ENCODE measurements at regions not wholly inside any gene's neighbourhood (a gene's known extent, or its start where the extent isn't known, plus 50 kb on each side); places are given as distances from the start of the nearest gene placed in this dataset.

DNA sequence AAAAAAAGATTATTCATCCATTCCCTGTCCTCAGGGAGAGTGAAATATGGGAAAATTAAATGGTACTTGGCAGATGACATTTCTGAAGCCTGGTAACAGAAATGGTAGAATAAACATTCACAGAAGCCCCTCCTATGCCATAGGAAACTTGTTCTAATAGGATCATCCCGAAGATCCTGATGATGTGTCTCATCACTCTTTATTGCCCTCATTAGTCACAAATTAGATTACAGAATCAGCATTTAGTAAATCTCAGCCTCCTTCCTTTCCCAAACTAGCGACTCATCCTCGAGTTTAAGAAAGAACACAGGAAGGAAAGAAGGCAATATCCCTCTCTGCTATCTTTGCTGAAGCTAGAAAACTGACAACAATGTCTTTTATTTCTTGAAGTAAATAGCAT is 154.4 kb downstream of the TMEM200A start:
- Histone ChIP-seq H3K27ac (ENCODE audit: low read depth, low read length) (no peak overlapping the region), H3K9ac (ENCODE audit: extremely low read depth, low read length, poor library complexity, severe bottlenecking) (no peak overlapping the region), H3K9me3 (ENCODE audit: control insufficient read depth, low read length) (no peaks in the 10 kb centered on the region), H3K4me3 (ENCODE audit: low read length) (no peak overlapping the region), H3K36me3 (ENCODE audit: control insufficient read depth, insufficient read depth, low read length) (no peaks in the 10 kb centered on the region), H3K4me1 (ENCODE audit: control insufficient read depth, insufficient read depth, low read length) (no peaks in the 10 kb centered on the region), H3K27me3 (ENCODE audit: control insufficient read depth, insufficient read depth, low read length, poor library complexity, severe bottlenecking) (no peaks in the 10 kb centered on the region)
- no peaks in the 10 kb centered on the region for H3K27me3 Mint-ChIP-seq (ENCODE audit: insufficient read depth)
- 89 to 92% methylated on average over 3 of the region's 3 CpGs for WGBS, 2 experiments (ENCODE audit: insufficient coverage in 1 of 2, insufficient read length in 1 of 2)
- no peaks in the 10 kb centered on the region for H3K9me3 Mint-ChIP-seq
- no peak overlapping the region for H3K4me3 Mint-ChIP-seq
- no peaks in the 10 kb centered on the region for H3K4me1 Mint-ChIP-seq
- no peaks in the 10 kb centered on the region for H3K36me3 Mint-ChIP-seq (ENCODE audit: low read depth)
- DNase-seq = no peak
- TF ChIP-seq, protein P1, sequence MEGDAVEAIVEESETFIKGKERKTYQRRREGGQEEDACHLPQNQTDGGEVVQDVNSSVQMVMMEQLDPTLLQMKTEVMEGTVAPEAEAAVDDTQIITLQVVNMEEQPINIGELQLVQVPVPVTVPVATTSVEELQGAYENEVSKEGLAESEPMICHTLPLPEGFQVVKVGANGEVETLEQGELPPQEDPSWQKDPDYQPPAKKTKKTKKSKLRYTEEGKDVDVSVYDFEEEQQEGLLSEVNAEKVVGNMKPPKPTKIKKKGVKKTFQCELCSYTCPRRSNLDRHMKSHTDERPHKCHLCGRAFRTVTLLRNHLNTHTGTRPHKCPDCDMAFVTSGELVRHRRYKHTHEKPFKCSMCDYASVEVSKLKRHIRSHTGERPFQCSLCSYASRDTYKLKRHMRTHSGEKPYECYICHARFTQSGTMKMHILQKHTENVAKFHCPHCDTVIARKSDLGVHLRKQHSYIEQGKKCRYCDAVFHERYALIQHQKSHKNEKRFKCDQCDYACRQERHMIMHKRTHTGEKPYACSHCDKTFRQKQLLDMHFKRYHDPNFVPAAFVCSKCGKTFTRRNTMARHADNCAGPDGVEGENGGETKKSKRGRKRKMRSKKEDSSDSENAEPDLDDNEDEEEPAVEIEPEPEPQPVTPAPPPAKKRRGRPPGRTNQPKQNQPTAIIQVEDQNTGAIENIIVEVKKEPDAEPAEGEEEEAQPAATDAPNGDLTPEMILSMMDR (conservative IDR thresholded peaks at IDR 0.05) = no peak
- no peak overlapping the region for H3K27ac Mint-ChIP-seq

DNA sequence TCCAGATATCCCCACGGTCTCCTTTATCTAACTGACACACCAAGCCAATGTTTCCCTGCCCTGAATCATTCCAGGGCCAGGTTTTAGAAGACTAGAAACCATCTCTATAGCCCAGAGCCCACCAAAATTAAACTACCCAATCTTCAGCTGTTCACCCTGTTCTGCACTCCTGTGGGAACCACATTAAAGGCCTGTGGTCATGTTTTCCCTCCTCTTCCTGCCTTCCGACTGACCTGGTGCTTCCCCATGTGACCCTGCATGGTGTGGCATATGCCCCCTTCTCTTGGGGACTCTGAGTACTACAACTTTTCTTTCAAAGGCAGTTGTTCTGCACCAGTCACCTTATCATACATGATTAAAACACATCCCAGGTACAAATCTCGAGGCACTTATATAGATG is 155.0 kb downstream of the TMEM200A start:
- H3K4me3 Mint-ChIP-seq = no peak overlapping the region
- Histone ChIP-seq H3K9ac (ENCODE audit: extremely low read depth, low read length, poor library complexity, severe bottlenecking) (no peak overlapping the region), H3K4me3 (ENCODE audit: low read length) (no peak overlapping the region), H3K4me1 (ENCODE audit: control insufficient read depth, insufficient read depth, low read length) (no peaks in the 10 kb centered on the region), H3K27me3 (ENCODE audit: control insufficient read depth, insufficient read depth, low read length, poor library complexity, severe bottlenecking) (no peaks in the 10 kb centered on the region), H3K9me3 (ENCODE audit: control insufficient read depth, low read length) (no peaks in the 10 kb centered on the region), H3K36me3 (ENCODE audit: control insufficient read depth, insufficient read depth, low read length) (no peaks in the 10 kb centered on the region), H3K27ac (ENCODE audit: low read depth, low read length) (no peak overlapping the region)
- 86% methylated on average over 3 of the region's 3 CpGs; no CpG with 5 or more reads in 1 of the 2 experiments for WGBS, 2 experiments (ENCODE audit: insufficient coverage in 1 of 2, insufficient read length in 1 of 2)
- H3K9me3 Mint-ChIP-seq = no peaks in the 10 kb centered on the region
- no peaks in the 10 kb centered on the region for H3K27me3 Mint-ChIP-seq (ENCODE audit: insufficient read depth)
- TF ChIP-seq, protein P1 (conservative IDR thresholded peaks at IDR 0.05) = no peak
- DNase-seq = no peak
- no peak overlapping the region for H3K27ac Mint-ChIP-seq
- no peaks in the 10 kb centered on the region for H3K36me3 Mint-ChIP-seq (ENCODE audit: low read depth)
- no peaks in the 10 kb centered on the region for H3K4me1 Mint-ChIP-seq

DNA sequence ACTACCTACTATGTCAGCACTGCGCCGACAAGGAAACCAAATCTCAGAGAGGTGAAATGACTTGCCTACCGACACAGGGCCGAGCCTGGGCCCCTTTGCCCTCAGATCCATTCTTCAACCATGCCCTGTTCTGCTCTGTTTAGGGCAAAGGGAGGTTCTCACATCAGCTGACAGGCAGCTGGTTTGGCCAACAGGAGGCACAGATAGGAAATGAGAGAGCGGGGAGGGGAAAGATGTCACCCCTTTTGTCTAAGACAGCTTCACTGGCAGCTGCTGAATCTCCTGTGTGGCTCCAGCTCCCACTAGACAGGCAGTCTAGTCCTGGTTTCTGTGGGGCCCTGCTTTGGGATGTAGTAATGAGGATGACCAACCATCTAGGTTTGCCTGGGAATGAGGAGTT is 158.7 kb downstream of the TMEM200A start:
- H3K27me3 Mint-ChIP-seq (ENCODE audit: insufficient read depth) = no peaks in the 10 kb centered on the region

More for the DNA sequence above, 158.7 kb downstream of the TMEM200A start:
- Mint-ChIP-seq H3K4me1 (no peaks in the 10 kb centered on the region), H3K27ac (no peak overlapping the region), H3K9me3 (no peaks in the 10 kb centered on the region), H3K4me3 (no peak overlapping the region), H3K36me3 (ENCODE audit: low read depth) (no peaks in the 10 kb centered on the region)
- 90 to 100% methylated on average over 2 to 5 of the region's 5 CpGs for WGBS, 2 experiments (ENCODE audit: insufficient coverage in 1 of 2, insufficient read length in 1 of 2)
- no peak overlapping the region for H3K27ac ChIP-seq (ENCODE audit: low read depth, low read length)
- H3K27me3 ChIP-seq (ENCODE audit: control insufficient read depth, insufficient read depth, low read length, poor library complexity, severe bottlenecking) = no peaks in the 10 kb centered on the region
- no peaks in the 10 kb centered on the region for H3K4me1 ChIP-seq (ENCODE audit: control insufficient read depth, insufficient read depth, low read length)
- H3K9me3 ChIP-seq (ENCODE audit: control insufficient read depth, low read length) = no peaks in the 10 kb centered on the region
- TF ChIP-seq, protein P1 (conservative IDR thresholded peaks at IDR 0.05) = no peak
- no peaks in the 10 kb centered on the region for H3K36me3 ChIP-seq (ENCODE audit: control insufficient read depth, insufficient read depth, low read length)
- H3K4me3 ChIP-seq (ENCODE audit: low read length) = no peak overlapping the region
- no peak for DNase-seq
- H3K9ac ChIP-seq (ENCODE audit: extremely low read depth, low read length, poor library complexity, severe bottlenecking) = no peak overlapping the region
